CD14-positive monocyte (primary cell): ENCODE measurements at regions not wholly inside any gene's neighbourhood (a gene's known extent, or its start where the extent isn't known, plus 50 kb on each side); places are given as distances from the start of the nearest gene placed in this dataset.

ENCODE experiments used
- DNase-seq, 3 donors: peaks; one replicate each; pipeline ENCODE4 v3.0.0-alpha.2; 2011 to 2022
- H2AFZ ChIP-seq: 2 replicates; pipeline ENCODE4 v1.6.0; 2012; ENCODE audit warnings: mild to moderate bottlenecking, low read depth, low read length, inconsistent platforms; ENCODE audit not compliant: insufficient read depth, poor library complexity, severe bottlenecking
- H3K27ac ChIP-seq, 2 donors: 1 replicate in 1 of 2; 2 replicates in 1 of 2; pipeline ENCODE4 v1.5.1; 2012 to 2013; ENCODE audit warnings: low read length in 2 of 2, control low read depth in 1 of 2, inconsistent platforms in 1 of 2, low read depth in 1 of 2, mild to moderate bottlenecking in 1 of 2
- H3K27me3 ChIP-seq, 2 donors: one replicate each; pipeline versions ENCODE4 v1.6.0 to v1.6.1; 2011 to 2013; ENCODE audit warnings: low read length in 2 of 2; ENCODE audit not compliant: control insufficient read depth in 2 of 2, insufficient read depth in 2 of 2
- H3K36me3 ChIP-seq, 2 donors: replicated peaks in 1 of 2; 1 replicate in 1 of 2; 2 replicates in 1 of 2; pipeline versions ENCODE4 v1.5.1 to v1.6.1; 2012 to 2013; ENCODE audit warnings: low read length in 2 of 2, control low read depth in 1 of 2, inconsistent platforms in 1 of 2, mild to moderate bottlenecking in 1 of 2; ENCODE audit not compliant: insufficient read depth in 2 of 2, control insufficient read depth in 1 of 2
- H3K4me1 ChIP-seq, 2 donors: 1 replicate in 1 of 2; 2 replicates in 1 of 2; pipeline versions ENCODE4 v1.5.1 to v1.6.1; 2012 to 2013; ENCODE audit warnings: low read length in 2 of 2, control low read depth in 1 of 2, inconsistent platforms in 1 of 2, mild to moderate bottlenecking in 1 of 2, moderate library complexity in 1 of 2; ENCODE audit not compliant: insufficient read depth in 2 of 2, control insufficient read depth in 1 of 2
- H3K4me2 ChIP-seq: replicated peaks from 2 replicates; pipeline ENCODE3; 2012; ENCODE audit warnings: low read length, moderate library complexity, mild to moderate bottlenecking; ENCODE audit not compliant: poor library complexity, severe bottlenecking; ENCODE audit errors: extremely low read depth
- H3K4me3 ChIP-seq, 3 experiments: fragments of 200-600 bp in 1 of 3; sonication (generic) in 1 of 3; replicated peaks in 1 of 3; 1 replicate in 2 of 3; 2 replicates in 1 of 3; pipeline ENCODE4 v1.5.1; 2011 to 2013; ENCODE audit warnings: low read length in 3 of 3, mild to moderate bottlenecking in 3 of 3, control low read depth in 2 of 3, low read depth in 2 of 3, inconsistent platforms in 1 of 3, moderate library complexity in 1 of 3
- H3K79me2 ChIP-seq: 2 replicates; pipeline ENCODE4 v1.6.0; 2012; ENCODE audit warnings: mild to moderate bottlenecking, control low read depth, inconsistent platforms, low read length, moderate library complexity; ENCODE audit not compliant: insufficient read depth
- H3K9ac ChIP-seq: 2 replicates; pipeline ENCODE4 v1.6.0; 2017; ENCODE audit warnings: low read length, mild to moderate bottlenecking; ENCODE audit not compliant: insufficient read depth, poor library complexity, severe bottlenecking
- H3K9me3 ChIP-seq, 2 donors: replicated peaks in 1 of 2; 1 replicate in 1 of 2; 2 replicates in 1 of 2; pipeline versions ENCODE4 v1.5.1 to v1.6.1; 2012 to 2013; ENCODE audit warnings: low read length in 2 of 2, control low read depth in 1 of 2; ENCODE audit not compliant: control insufficient read depth in 1 of 2, insufficient read depth in 1 of 2
- H4K20me1 ChIP-seq: 2 replicates; pipeline ENCODE4 v1.6.0; 2012; ENCODE audit warnings: mild to moderate bottlenecking, low read length, control low read depth, moderate library complexity; ENCODE audit not compliant: insufficient read depth
- H3K27ac Mint-ChIP-seq, 7 donors: one replicate each; pipeline ENCODE4 v1.8.0; 2020; ENCODE audit warnings: mild to moderate bottlenecking in 7 of 7, mixed read lengths in 7 of 7, moderate library complexity in 6 of 7, inconsistent platforms in 2 of 7
- H3K27me3 Mint-ChIP-seq, 3 donors: one replicate each; pipeline ENCODE4 v1.8.0; 2021 to 2022; ENCODE audit warnings: low read depth in 3 of 3, mild to moderate bottlenecking in 3 of 3, mixed read lengths in 3 of 3, moderate library complexity in 3 of 3, inconsistent platforms in 1 of 3
- H3K36me3 Mint-ChIP-seq, 2 donors: one replicate each; pipeline ENCODE4 v1.8.0; 2020; ENCODE audit warnings: mixed read lengths in 2 of 2, inconsistent platforms in 1 of 2, mild to moderate bottlenecking in 1 of 2
- H3K4me1 Mint-ChIP-seq: one replicate; pipeline ENCODE4 v1.8.0; 2020; ENCODE audit warnings: mild to moderate bottlenecking, mixed read lengths
- H3K4me3 Mint-ChIP-seq, 2 donors: one replicate each; pipeline ENCODE4 v1.8.0; 2020; ENCODE audit warnings: mild to moderate bottlenecking in 2 of 2, mixed read lengths in 2 of 2, moderate library complexity in 1 of 2
- H3K9me3 Mint-ChIP-seq, 7 donors: one replicate each; pipeline ENCODE4 v1.8.0; 2020 to 2022; ENCODE audit warnings: mixed read lengths in 7 of 7, mild to moderate bottlenecking in 6 of 7, moderate library complexity in 6 of 7, inconsistent platforms in 2 of 7
- whole genome bisulfite sequencing: methylation state at CpG from one replicate; pipeline ENCODE4 v1.1.5; 2013; ENCODE audit warnings: missing lambda C conversion rate; ENCODE audit not compliant: insufficient coverage; 5-methylcytosine and 5-hydroxymethylcytosine counted together
- intact Hi-C, 2 donors: fragments of 100-400 bp; cut with micrococcal nuclease; formaldehyde crosslinking; loops; one replicate each; pipeline versions ENCODE4 v1.15.0 to v1.15.1; 2023
- TF ChIP-seq, protein P1 (sequence below): fragments of 200-600 bp; IDR thresholded peaks from one replicate; pipeline ENCODE4 v1.8.0; 2022; ENCODE audit warnings: antibody characterized with exemption, mild to moderate bottlenecking

DNA sequence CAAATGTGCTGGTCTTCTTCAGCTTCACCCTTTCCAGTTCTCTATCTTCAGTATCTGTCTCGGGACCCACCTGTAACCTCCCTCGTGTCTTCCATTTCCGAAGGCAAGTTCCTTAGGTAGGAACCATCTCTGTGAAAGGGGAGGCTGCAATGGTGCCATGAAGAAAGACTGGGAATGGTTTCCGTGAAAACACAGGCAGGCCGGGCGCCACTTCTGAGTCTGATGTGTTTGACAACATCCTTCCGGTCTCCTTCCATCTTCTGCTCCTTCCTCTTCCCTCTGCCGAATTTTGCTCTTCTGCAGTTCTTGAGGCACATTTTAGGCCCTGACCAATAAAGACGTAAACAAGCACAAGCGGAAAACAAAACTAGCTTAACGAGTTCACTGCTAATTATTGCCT lies 328.0 kb downstream of the THBS2 start:
- H3K27ac Mint-ChIP-seq, result no peak overlapping the region
- WGBS, result 92% methylated on average over 9 of the region's 11 CpGs
- H3K9ac ChIP-seq, result no peak overlapping the region

DNA sequence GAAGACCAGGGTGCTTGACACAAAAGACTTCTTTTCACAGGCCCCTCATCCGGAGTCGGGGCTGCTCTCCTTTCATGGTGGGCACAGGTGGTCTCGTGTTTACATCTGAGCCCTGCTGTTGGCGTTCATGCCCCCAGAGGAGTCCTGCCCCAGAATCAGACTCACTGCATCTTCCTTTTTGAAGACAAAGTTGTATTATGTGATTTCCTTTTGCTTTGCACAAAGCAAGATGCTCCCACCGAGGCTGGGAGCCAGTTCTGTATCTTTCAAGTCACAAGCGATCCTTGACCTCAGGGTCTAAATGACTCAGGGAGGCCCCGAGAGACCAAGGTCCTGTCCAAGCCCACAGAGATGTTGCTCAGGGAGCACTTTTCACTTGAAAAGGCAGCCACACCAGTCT lies 330.5 kb downstream of the THBS2 start:
- no peak overlapping the region for H3K9ac ChIP-seq
- no peak overlapping the region for H3K27ac Mint-ChIP-seq
- no peak overlapping the region for H2AFZ ChIP-seq
- H3K4me1 Mint-ChIP-seq, result no peaks in the 10 kb centered on the region
- 94% methylated on average over 7 of the region's 7 CpGs for WGBS
- H3K9me3 ChIP-seq, result peaks cover 5 to 17% of the 10 kb centered on the region in 2 donors
- H3K4me3 Mint-ChIP-seq, result no peak overlapping the region
- DNase-seq, result no peak
- H3K27ac ChIP-seq, result no peak overlapping the region
- peaks cover 2 to 5% (median 3%) of the 10 kb centered on the region in 3 donors for H3K27me3 Mint-ChIP-seq
- H3K4me2 ChIP-seq, result no peak overlapping the region
- H3K4me1 ChIP-seq, result no peaks in the 10 kb centered on the region
- peaks cover 1 to 23% (median 10%) of the 10 kb centered on the region in 7 donors for H3K9me3 Mint-ChIP-seq
- H3K27me3 ChIP-seq, result no peaks in the 10 kb centered on the region
- intact Hi-C loops, result no loop called here
- H3K36me3 ChIP-seq, result no peaks in the 10 kb centered on the region
- no peaks in the 10 kb centered on the region for H4K20me1 ChIP-seq
- H3K36me3 Mint-ChIP-seq, result no peaks in the 10 kb centered on the region
- TF ChIP-seq, protein P1, sequence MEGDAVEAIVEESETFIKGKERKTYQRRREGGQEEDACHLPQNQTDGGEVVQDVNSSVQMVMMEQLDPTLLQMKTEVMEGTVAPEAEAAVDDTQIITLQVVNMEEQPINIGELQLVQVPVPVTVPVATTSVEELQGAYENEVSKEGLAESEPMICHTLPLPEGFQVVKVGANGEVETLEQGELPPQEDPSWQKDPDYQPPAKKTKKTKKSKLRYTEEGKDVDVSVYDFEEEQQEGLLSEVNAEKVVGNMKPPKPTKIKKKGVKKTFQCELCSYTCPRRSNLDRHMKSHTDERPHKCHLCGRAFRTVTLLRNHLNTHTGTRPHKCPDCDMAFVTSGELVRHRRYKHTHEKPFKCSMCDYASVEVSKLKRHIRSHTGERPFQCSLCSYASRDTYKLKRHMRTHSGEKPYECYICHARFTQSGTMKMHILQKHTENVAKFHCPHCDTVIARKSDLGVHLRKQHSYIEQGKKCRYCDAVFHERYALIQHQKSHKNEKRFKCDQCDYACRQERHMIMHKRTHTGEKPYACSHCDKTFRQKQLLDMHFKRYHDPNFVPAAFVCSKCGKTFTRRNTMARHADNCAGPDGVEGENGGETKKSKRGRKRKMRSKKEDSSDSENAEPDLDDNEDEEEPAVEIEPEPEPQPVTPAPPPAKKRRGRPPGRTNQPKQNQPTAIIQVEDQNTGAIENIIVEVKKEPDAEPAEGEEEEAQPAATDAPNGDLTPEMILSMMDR, result no peak
- H3K79me2 ChIP-seq, result no peaks in the 10 kb centered on the region
- H3K4me3 ChIP-seq, result no peak overlapping the region

More for the DNA sequence above, 328.0 kb downstream of the THBS2 start:
- no peaks in the 10 kb centered on the region for H3K36me3 Mint-ChIP-seq
- Histone ChIP-seq H2AFZ (no peak overlapping the region), H3K27me3 (no peaks in the 10 kb centered on the region), H3K4me1 (no peaks in the 10 kb centered on the region), H3K4me2 (no peak overlapping the region), H3K27ac (no peak overlapping the region), H3K79me2 (no peaks in the 10 kb centered on the region), H3K9me3 (peaks cover 11 to 30% of the 10 kb centered on the region in 2 donors), H3K36me3 (no peaks in the 10 kb centered on the region), H4K20me1 (no peaks in the 10 kb centered on the region), H3K4me3 (no peak overlapping the region)
- no peak for DNase-seq
- H3K4me3 Mint-ChIP-seq, result no peak overlapping the region
- H3K9me3 Mint-ChIP-seq, result peaks cover 5 to 27% (median 16%) of the 10 kb centered on the region in 7 donors
- H3K4me1 Mint-ChIP-seq, result no peaks in the 10 kb centered on the region
- H3K27me3 Mint-ChIP-seq, result peaks cover 0 to 5% (median 2%) of the 10 kb centered on the region in 3 donors
- intact Hi-C loops, result no loop called here
- TF ChIP-seq, protein P1, result no peak
